Panc1 (cell line): ENCODE measurements at regions not wholly inside any gene's neighbourhood (a gene's known extent, or its start where the extent isn't known, plus 50 kb on each side); places are given as distances from the start of the nearest gene placed in this dataset.

Experiments
- CTCF ChIP-seq: fragments of 450-650 bp; IDR thresholded peaks from 2 replicates; pipeline ENCODE4 v1.5.1; 2017; ENCODE audit warnings: mild to moderate bottlenecking
- POLR2AphosphoS5 ChIP-seq: IDR thresholded peaks from 2 replicates; pipeline ENCODE4 v1.6.1; 2012; ENCODE audit warnings: mild to moderate bottlenecking, low read depth, low read length, moderate library complexity
- REST ChIP-seq, 2 experiments: IDR thresholded peaks; 2 replicates each; pipeline ENCODE4 v1.6.1; 2011 to 2012; ENCODE audit warnings: low read depth in 2 of 2, control low read depth in 1 of 2, low read length in 1 of 2, mild to moderate bottlenecking in 1 of 2, moderate library complexity in 1 of 2; ENCODE audit not compliant: insufficient read depth in 1 of 2
- TCF7L2 ChIP-seq: IDR thresholded peaks from 2 replicates; pipeline ENCODE4 v1.6.1; 2011; ENCODE audit warnings: mild to moderate bottlenecking, low read depth, low read length, inconsistent platforms

GRCh38 chr2:122191331-122191730 is 435.9 kb downstream of the TSN start:
- TF ChIP-seq CTCF (peak; percentile 75), POLR2AphosphoS5 (no peak), TCF7L2 (no peak), REST (IDR thresholded peaks at IDR 0.05; ENCODE audit: insufficient read depth in 1 of 2, low read depth in 2 of 2, low read length in 1 of 2) (no peak)
